ENCODE measurements at regions not wholly inside any gene's neighbourhood (a gene's known extent, or its start where the extent isn't known, plus 50 kb on each side); places are given as distances from the start of the nearest gene placed in this dataset.

- TF ChIP-seq NONO (IDR thresholded peaks at IDR 0.05; ENCODE audit: low read depth in 2 of 2, low read length in 1 of 2) (no peak), NR2F6 (CRISPR knock-in tag; IDR thresholded peaks at IDR 0.05) (no peak), POLR2H (tag; IDR thresholded peaks at IDR 0.05; ENCODE audit: low read depth) (no peak)
Measured at GRCh38 chr2:128591022-128591860, 272.6 kb upstream of the HS6ST1 start (continued).

- CTCF ChIA-PET (ENCODE audit: low intra/inter-chr PET ratio), result interaction anchor here (0.6 kb wide), 1 partner anchor 74 kb away, joined by 5 read pairs; no protein-coding TSS in a partner anchor
- POLR2A ChIA-PET, result interaction anchor here (0.5 kb wide), 1 partner anchor 209 kb away, joined by 3 read pairs; no protein-coding TSS in a partner anchor
- H3K27ac ChIP-seq (ENCODE audit: extremely low read depth, low read depth, low read length), result no peak overlapping the region
- H3K9ac ChIP-seq (ENCODE audit: insufficient read depth in 1 of 2, low read depth in 2 of 2, low read length in 2 of 2), result no peak overlapping the region
- FAIRE-seq (no peak), ATAC-seq (no peak; the same call in 2 of the 3 replicates), DNase-seq (ENCODE audit: extremely low read depth in 1 of 4, low spot score in 3 of 4) (no peak)
- WGBS (ENCODE audit: insufficient coverage, low coverage, missing lambda C conversion rate), result 0% methylated on average over 9 of the region's 11 CpGs
- H3K4me1 ChIP-seq (replicated peaks in 1 of 2; ENCODE audit: control insufficient read depth in 2 of 2, insufficient read depth in 2 of 2, low read length in 2 of 2), result no peaks in the 10 kb centered on the region
- H3K9me1 ChIP-seq (ENCODE audit: control insufficient read depth, insufficient read depth, low read length), result no peaks in the 10 kb centered on the region
- H3K79me2 ChIP-seq (ENCODE audit: control insufficient read depth, insufficient read depth, low read length), result no peaks in the 10 kb centered on the region
- no peak overlapping the region for H3K4me3 ChIP-seq
- H2AFZ ChIP-seq (ENCODE audit: low read depth, low read length), result no peak overlapping the region
- no peaks in the 10 kb centered on the region; the same call in 1 of the 2 replicates for H4K20me1 ChIP-seq (replicated peaks; ENCODE audit: control insufficient read depth, insufficient read depth, low read length)
- H3K4me2 ChIP-seq (ENCODE audit: insufficient read depth, low read length), result no peak overlapping the region
- BruUV-seq (replicated peaks), result no TSS peak
- in situ Hi-C loops (cut with MboI), result no loop called here
- intact Hi-C loops (cut with micrococcal nuclease), result no loop called here
- peaks cover 5 to 59% of the 10 kb centered on the region in 2 experiments; a peak in 3 of 5 replicates for H3K27me3 ChIP-seq (ENCODE audit: control insufficient read depth in 2 of 2, insufficient read depth in 2 of 2, low read length in 2 of 2)
- no peaks in the 10 kb centered on the region for H3K36me3 ChIP-seq (ENCODE audit: control insufficient read depth, insufficient read depth, low read length)
- no peaks in the 10 kb centered on the region for H3K9me3 ChIP-seq (replicated peaks; ENCODE audit: control insufficient read depth, insufficient read depth, low read depth, low read length)
- TF ChIP-seq USF2 (CRISPR knock-in tag; IDR thresholded peaks at IDR 0.05), result no peak
- no peak for TF ChIP-seq SMC3 (conservative IDR thresholded peaks at IDR 0.05; ENCODE audit: insufficient read depth, low read depth, low read length)
- no peak for TF ChIP-seq POLR3A (IDR thresholded peaks at IDR 0.05; ENCODE audit: borderline replicate concordance, extremely low read depth, insufficient read depth, insufficient read length)
- no peak for TF ChIP-seq ZBTB7A (IDR thresholded peaks at IDR 0.05; ENCODE audit: borderline replicate concordance, control insufficient read depth, low read depth, low read length)
- TF ChIP-seq HINFP (tag; conservative IDR thresholded peaks at IDR 0.05; ENCODE audit: low read depth), result no peak
- no peak for TF ChIP-seq MAFF (IDR thresholded peaks at IDR 0.05; ENCODE audit: low read length)
- no peak for TF ChIP-seq PBX2 (CRISPR knock-in tag; IDR thresholded peaks at IDR 0.05; ENCODE audit: low read depth)
- no peak for TF ChIP-seq PBX2 (tag; conservative IDR thresholded peaks at IDR 0.05; ENCODE audit: low read depth)
- TF ChIP-seq LEF1 (IDR thresholded peaks at IDR 0.05), result no peak
Measured at GRCh38 chr2:128591861-128592822, 273.5 kb upstream of the HS6ST1 start.
